B cell (primary cell): ENCODE measurements at regions not wholly inside any gene's neighbourhood (a gene's known extent, or its start where the extent isn't known, plus 50 kb on each side); places are given as distances from the start of the nearest gene placed in this dataset.

Experiments
- ATAC-seq: fragments of 200-7000 bp; cut with Tn5 transposase; one replicate; pipeline ENCODE4 v1.10.0; 2021; ENCODE audit warnings: low read depth, mild to moderate bottlenecking, moderate number of reproducible peaks, moderate library complexity
- CTCF ChIA-PET: fragments of 350-600 bp; sonication (Branson Sonifier 250); formaldehyde crosslinking; loops from one replicate; lab custom pipeline; 2021; ENCODE audit warnings: antibody characterized with exemption, inconsistent platforms; lab: Charles Lee
- POLR2A ChIA-PET: fragments of 350-600 bp; sonication (Branson Sonifier 250); formaldehyde crosslinking; loops from one replicate; lab custom pipeline; 2021; ENCODE audit warnings: antibody characterized with exemption; lab: Charles Lee
- DNase-seq: peaks from one replicate; pipeline ENCODE4 v3.0.0; 2013
- H2AFZ ChIP-seq: 2 replicates; pipeline ENCODE4 v1.6.1; 2012; ENCODE audit warnings: mild to moderate bottlenecking, low read depth, low read length; ENCODE audit not compliant: insufficient read depth, poor library complexity, severe bottlenecking
- H3K27ac ChIP-seq, 2 donors: 1 replicate in 1 of 2; 2 replicates in 1 of 2; pipeline ENCODE4 v1.5.1; 2012 to 2013; ENCODE audit warnings: low read length in 2 of 2, mild to moderate bottlenecking in 2 of 2, moderate library complexity in 1 of 2
- H3K27me3 ChIP-seq, 4 experiments: fragments of 200-600 bp in 1 of 4; sonication (generic) in 1 of 4; replicated peaks in 1 of 4; 1 replicate in 2 of 4; 2 replicates in 2 of 4; pipeline versions ENCODE4 v1.6.1 to v1.7.0; 2013 to 2016; ENCODE audit warnings: low read length in 3 of 4, mild to moderate bottlenecking in 2 of 4, mixed read lengths in 1 of 4, moderate library complexity in 1 of 4; ENCODE audit not compliant: insufficient read depth in 4 of 4, control insufficient read depth in 3 of 4; ENCODE audit errors: control extremely low read depth in 1 of 4
- H3K36me3 ChIP-seq, 2 experiments: replicated peaks in 1 of 2; 1 replicate in 1 of 2; 2 replicates in 1 of 2; pipeline versions ENCODE4 v1.6.1 to v1.7.1; 2013; ENCODE audit warnings: low read length in 1 of 2; ENCODE audit not compliant: insufficient read depth in 2 of 2, control insufficient read depth in 1 of 2; ENCODE audit errors: control extremely low read depth in 1 of 2, extremely low read depth in 1 of 2
- H3K4me1 ChIP-seq, 2 donors: fragments of 200-600 bp in 1 of 2; sonication (generic) in 1 of 2; 1 replicate in 1 of 2; 2 replicates in 1 of 2; pipeline versions ENCODE4 v1.5.1 to v1.6.1; 2013 to 2017; ENCODE audit warnings: low read length in 2 of 2; ENCODE audit not compliant: control insufficient read depth in 2 of 2, insufficient read depth in 2 of 2
- H3K4me2 ChIP-seq: replicated peaks from 2 replicates; pipeline ENCODE3; 2012; ENCODE audit warnings: mild to moderate bottlenecking, low read depth, low read length; ENCODE audit not compliant: poor library complexity, severe bottlenecking
- H3K4me3 ChIP-seq, 5 experiments: fragments of 200-600 bp in 1 of 5; sonication (generic) in 1 of 5; 1 replicate in 3 of 5; 2 replicates in 2 of 5; pipeline versions ENCODE4 v1.5.1 to v1.7.0; 2011 to 2016; ENCODE audit warnings: low read length in 4 of 5, mild to moderate bottlenecking in 4 of 5, low read depth in 2 of 5, control low read depth in 1 of 5, moderate library complexity in 1 of 5; ENCODE audit not compliant: insufficient read depth in 1 of 5; ENCODE audit errors: control extremely low read depth in 1 of 5, extremely low read depth in 1 of 5
- H3K79me2 ChIP-seq: fragments of 200-600 bp; sonication (generic); one replicate; pipeline ENCODE4 v1.6.0; 2016; ENCODE audit warnings: low read length; ENCODE audit not compliant: control insufficient read depth, insufficient read depth
- H3K9ac ChIP-seq: fragments of 200-600 bp; sonication (generic); 2 replicates; pipeline ENCODE4 v1.6.1; 2017; ENCODE audit warnings: mild to moderate bottlenecking, low read length, moderate library complexity
- H3K9me3 ChIP-seq, 3 donors: one replicate each; pipeline versions ENCODE4 v1.6.1 to v1.7.1; 2013; ENCODE audit warnings: low read length in 2 of 3; ENCODE audit not compliant: control insufficient read depth in 2 of 3, insufficient read depth in 1 of 3; ENCODE audit errors: control extremely low read depth in 1 of 3
- H4K20me1 ChIP-seq: 2 replicates; pipeline ENCODE4 v1.6.0; 2012; ENCODE audit warnings: mild to moderate bottlenecking, low read length; ENCODE audit not compliant: insufficient read depth, control insufficient read depth, poor library complexity, severe bottlenecking
- H3K27ac Mint-ChIP-seq: one replicate; pipeline ENCODE4 v1.8.0; 2021; ENCODE audit warnings: mixed read lengths
- H3K27me3 Mint-ChIP-seq: one replicate; pipeline ENCODE4 v1.8.0; 2021; ENCODE audit warnings: mixed read lengths
- H3K4me1 Mint-ChIP-seq: one replicate; pipeline ENCODE4 v1.8.0; 2021; ENCODE audit warnings: mixed read lengths
- H3K4me3 Mint-ChIP-seq: one replicate; pipeline ENCODE4 v1.8.0; 2021; ENCODE audit warnings: mixed read lengths
- H3K9me3 Mint-ChIP-seq: one replicate; pipeline ENCODE4 v1.8.0; 2022; ENCODE audit warnings: mixed read lengths; ENCODE audit not compliant: insufficient read depth
- CTCF ChIP-seq: fragments of 200-600 bp; IDR thresholded peaks from one replicate; pipeline ENCODE4 v1.8.0; 2022; ENCODE audit warnings: antibody characterized with exemption, mild to moderate bottlenecking
- EZH2 ChIP-seq: IDR thresholded peaks from 2 replicates; pipeline ENCODE4 v1.6.1; 2012; ENCODE audit warnings: borderline replicate concordance, low read depth, mild to moderate bottlenecking, moderate library complexity, low read length; ENCODE audit not compliant: insufficient read depth, poor library complexity, severe bottlenecking
- WGBS: methylation state at CpG from one replicate; pipeline ENCODE4 v1.1.5; 2013; ENCODE audit warnings: missing lambda C conversion rate; ENCODE audit not compliant: insufficient coverage; 5-methylcytosine and 5-hydroxymethylcytosine counted together
- intact Hi-C: fragments of 100-400 bp; cut with micrococcal nuclease; formaldehyde crosslinking; loops from one replicate; pipeline ENCODE4 v1.10.0; 2022

DNA sequence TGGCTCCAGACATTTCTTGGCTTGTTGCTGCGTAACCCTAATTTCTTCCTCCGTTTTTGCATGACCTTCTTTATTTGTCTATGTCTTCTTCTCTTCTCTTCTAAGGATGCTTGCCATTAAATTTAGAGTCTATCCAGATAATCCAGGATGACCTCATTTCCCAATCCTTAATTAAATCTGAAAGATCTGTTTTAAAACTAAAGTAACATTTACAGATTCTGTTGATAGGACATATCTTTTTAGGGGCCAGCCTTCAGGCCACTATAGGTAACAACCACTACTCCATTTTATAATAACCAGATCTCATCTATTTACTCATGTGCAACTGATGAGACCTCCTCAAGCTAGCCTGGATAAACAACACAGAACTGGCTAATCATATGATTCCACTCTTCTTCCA is 490.5 kb upstream of the SLC10A2 start:
- Mint-ChIP-seq H3K27ac (no peak overlapping the region), H3K9me3 (no peaks in the 10 kb centered on the region), H3K4me1 (no peaks in the 10 kb centered on the region), H3K27me3 (no peaks in the 10 kb centered on the region), H3K4me3 (no peak overlapping the region)
- intact Hi-C loops, result no loop called here
- Histone ChIP-seq H3K9ac (no peak overlapping the region), H3K27ac (no peak overlapping the region), H3K79me2 (no peaks in the 10 kb centered on the region), H3K4me2 (no peak overlapping the region), H3K36me3 (no peaks in the 10 kb centered on the region), H3K4me1 (no peaks in the 10 kb centered on the region), H3K4me3 (no peak overlapping the region), H3K27me3 (no peaks in the 10 kb centered on the region), H2AFZ (no peak overlapping the region), H3K9me3 (no peaks in the 10 kb centered on the region), H4K20me1 (no peaks in the 10 kb centered on the region)
- DNase-seq (no peak), ATAC-seq (no peak)
- POLR2A ChIA-PET, result no interaction called here
- no CpG with 5 or more reads among the region's 2 CpGs for WGBS
- TF ChIP-seq CTCF (no peak), EZH2 (no peak)
- CTCF ChIA-PET, result no interaction called here

GRCh38 chr13:103547914-103548313 is 481.7 kb upstream of the SLC10A2 start:
- Histone ChIP-seq H3K27ac (no peak overlapping the region), H3K4me3 (no peak overlapping the region), H3K36me3 (no peaks in the 10 kb centered on the region), H3K79me2 (no peaks in the 10 kb centered on the region), H3K27me3 (no peaks in the 10 kb centered on the region), H4K20me1 (no peaks in the 10 kb centered on the region), H2AFZ (no peak overlapping the region), H3K4me2 (no peak overlapping the region), H3K9me3 (peaks cover 0 to 15% (median 8%) of the 10 kb centered on the region in 3 donors), H3K4me1 (no peaks in the 10 kb centered on the region), H3K9ac (no peak overlapping the region)
- Mint-ChIP-seq H3K9me3 (peaks cover 11% of the 10 kb centered on the region), H3K4me3 (no peak overlapping the region), H3K27ac (no peak overlapping the region), H3K4me1 (no peaks in the 10 kb centered on the region), H3K27me3 (no peaks in the 10 kb centered on the region)
- CTCF ChIA-PET, result no interaction called here
- intact Hi-C loops, result no loop called here
- TF ChIP-seq CTCF (no peak), EZH2 (no peak)
- 100% methylated on average over 2 of the region's 3 CpGs for WGBS
- no peak for DNase-seq
- POLR2A ChIA-PET, result no interaction called here
- ATAC-seq, result no peak
